H7 (cell line): ENCODE measurements at regions not wholly inside any gene's neighbourhood (a gene's known extent, or its start where the extent isn't known, plus 50 kb on each side); places are given as distances from the start of the nearest gene placed in this dataset.
"Not testable (repeated sequence)": the region's sequence is repeated elsewhere in the genome, so short reads cannot be mapped to it uniquely, and the experiment has no call there.

Experiments
- DNase-seq: peaks from one replicate; pipeline ENCODE4 v3.0.0; 2012
- H3K27me3 ChIP-seq: 2 replicates; pipeline ENCODE4 v1.6.0; 2011; ENCODE audit warnings: mild to moderate bottlenecking, low read length; ENCODE audit not compliant: control insufficient read depth, insufficient read depth
- H3K36me3 ChIP-seq: replicated peaks from 2 replicates; pipeline ENCODE4 v1.5.1; 2011; ENCODE audit warnings: low read length; ENCODE audit not compliant: control insufficient read depth, insufficient read depth
- H3K4me3 ChIP-seq: 2 replicates; pipeline ENCODE4 v1.5.1; 2011; ENCODE audit warnings: low read depth, mild to moderate bottlenecking, control low read depth, low read length, moderate library complexity; ENCODE audit not compliant: insufficient read depth

GRCh38 chr10:3391657-3392056, 219.1 kb upstream of the PITRM1 start:
- no peaks in the 10 kb centered on the region for H3K36me3 ChIP-seq
- H3K27me3 ChIP-seq: no peaks in the 10 kb centered on the region
- no peak overlapping the region for H3K4me3 ChIP-seq
- DNase-seq: no peak

- no peak for DNase-seq
- H3K4me3 ChIP-seq: no peak overlapping the region
- no peaks in the 10 kb centered on the region for H3K36me3 ChIP-seq
- H3K27me3 ChIP-seq: no peaks in the 10 kb centered on the region
These were observed 216.5 kb upstream of the PITRM1 start for GRCh38 chr10:3389130-3389529.

- Histone ChIP-seq H3K36me3 (no peaks in the 10 kb centered on the region), H3K4me3 (no peak overlapping the region), H3K27me3 (no peaks in the 10 kb centered on the region)
- DNase-seq: no peak
These were observed 212.9 kb upstream of the PITRM1 start for GRCh38 chr10:3385487-3385886.

GRCh38 chr10:3382092-3382491, 209.5 kb upstream of the PITRM1 start:
- H3K36me3 ChIP-seq: no peaks in the 10 kb centered on the region
- no peak for DNase-seq
- no peaks in the 10 kb centered on the region for H3K27me3 ChIP-seq
- H3K4me3 ChIP-seq: no peak overlapping the region

GRCh38 chr10:3380406-3381050, 207.9 kb upstream of the PITRM1 start:
- no peaks in the 10 kb centered on the region for H3K36me3 ChIP-seq
- H3K4me3 ChIP-seq: no peak overlapping the region
- no peak for DNase-seq
- H3K27me3 ChIP-seq: no peaks in the 10 kb centered on the region

- DNase-seq: no peak
- Histone ChIP-seq H3K4me3 (no peak overlapping the region), H3K36me3 (no peaks in the 10 kb centered on the region), H3K27me3 (no peaks in the 10 kb centered on the region)
These were observed 204.0 kb upstream of the PITRM1 start for GRCh38 chr10:3376631-3377030.

GRCh38 chr10:3375505-3375904, 202.9 kb upstream of the PITRM1 start:
- Histone ChIP-seq H3K4me3 (no peak overlapping the region), H3K36me3 (no peaks in the 10 kb centered on the region), H3K27me3 (no peaks in the 10 kb centered on the region)
- no peak for DNase-seq

GRCh38 chr10:3374914-3375313, 202.3 kb upstream of the PITRM1 start:
- no peaks in the 10 kb centered on the region for H3K27me3 ChIP-seq
- no peak for DNase-seq
- H3K4me3 ChIP-seq: no peak overlapping the region
- no peaks in the 10 kb centered on the region for H3K36me3 ChIP-seq

- not testable (repeated sequence) for H3K27me3 ChIP-seq, H3K36me3 ChIP-seq, DNase-seq, H3K4me3 ChIP-seq
These were observed 200.9 kb upstream of the PITRM1 start for GRCh38 chr10:3373374-3374027.

- H3K4me3 ChIP-seq: no peak overlapping the region
- DNase-seq: no peak
- no peaks in the 10 kb centered on the region for H3K27me3 ChIP-seq
- H3K36me3 ChIP-seq: no peaks in the 10 kb centered on the region
These were observed 199.7 kb upstream of the PITRM1 start for GRCh38 chr10:3372281-3372680.

- not testable (repeated sequence) for H3K27me3 ChIP-seq, H3K4me3 ChIP-seq, DNase-seq, H3K36me3 ChIP-seq
These were observed 199.0 kb upstream of the PITRM1 start for GRCh38 chr10:3371624-3372023.

- H3K4me3 ChIP-seq: no peak overlapping the region
- H3K27me3 ChIP-seq: no peaks in the 10 kb centered on the region
- DNase-seq: no peak
- H3K36me3 ChIP-seq: no peaks in the 10 kb centered on the region
These were observed 194.3 kb upstream of the PITRM1 start for GRCh38 chr10:3366735-3367405.

- Histone ChIP-seq H3K36me3 (no peaks in the 10 kb centered on the region), H3K4me3 (no peak overlapping the region), H3K27me3 (no peaks in the 10 kb centered on the region)
- no peak for DNase-seq
These were observed 193.5 kb upstream of the PITRM1 start for GRCh38 chr10:3366043-3366442.

- no peak overlapping the region for H3K4me3 ChIP-seq
- no peak for DNase-seq
- no peaks in the 10 kb centered on the region for H3K27me3 ChIP-seq
- H3K36me3 ChIP-seq: no peaks in the 10 kb centered on the region
These were observed 193.0 kb upstream of the PITRM1 start for GRCh38 chr10:3365630-3366029.

GRCh38 chr10:3364768-3365480, 192.3 kb upstream of the PITRM1 start:
- Histone ChIP-seq H3K4me3 (no peak overlapping the region), H3K36me3 (no peaks in the 10 kb centered on the region), H3K27me3 (no peaks in the 10 kb centered on the region)
- DNase-seq: no peak
